HG02884 (cell line): ENCODE measurements at regions not wholly inside any gene's neighbourhood (a gene's known extent, or its start where the extent isn't known, plus 50 kb on each side); places are given as distances from the start of the nearest gene placed in this dataset.

Experiments used
- ATAC-seq: cut with Tn5 transposase; IDR thresholded peaks from one replicate; pipeline ENCODE4 v1.9.1; 2021; ENCODE audit warnings: mild to moderate bottlenecking, moderate library complexity; ENCODE audit not compliant: unreplicated experiment

DNA sequence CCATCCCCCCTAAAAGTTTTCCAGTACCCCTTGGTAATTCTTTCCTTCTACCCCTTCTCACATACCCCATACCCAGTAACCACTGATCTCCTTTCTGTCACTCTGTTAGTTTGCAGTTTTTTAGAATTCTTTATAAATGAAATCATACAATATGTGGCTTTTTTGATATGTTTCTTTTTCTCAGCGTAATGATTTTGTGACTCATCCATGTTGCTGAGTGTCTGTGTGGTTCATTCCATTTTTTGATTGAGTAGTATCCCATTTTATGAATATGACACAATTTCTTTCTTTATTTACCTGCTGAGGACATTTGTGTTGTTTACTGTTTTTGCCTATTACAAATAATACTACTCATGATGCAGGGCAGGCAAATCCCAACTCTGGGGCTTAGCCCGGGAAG, 1605.3 kb downstream of the BRINP3 start:
- no peak for ATAC-seq

DNA sequence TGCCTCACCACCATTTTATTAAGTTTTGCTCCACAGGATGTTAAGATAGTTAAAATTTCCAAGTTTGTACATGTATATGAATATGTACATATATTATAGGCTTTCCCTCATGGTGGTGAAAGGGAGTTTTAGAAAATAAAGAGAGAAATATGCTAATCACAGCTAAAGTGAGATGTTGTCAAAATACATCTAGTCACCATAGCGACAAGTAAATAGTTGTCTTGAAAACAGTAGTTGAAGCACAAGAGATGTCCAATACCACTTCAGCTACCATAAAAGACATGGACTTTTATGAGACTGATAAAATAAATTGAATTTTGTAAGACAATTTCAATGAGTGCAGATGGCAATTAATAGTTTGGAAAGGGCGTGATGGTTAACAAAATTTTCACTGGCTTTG, 1600.0 kb downstream of the BRINP3 start:
- ATAC-seq, result no peak

DNA sequence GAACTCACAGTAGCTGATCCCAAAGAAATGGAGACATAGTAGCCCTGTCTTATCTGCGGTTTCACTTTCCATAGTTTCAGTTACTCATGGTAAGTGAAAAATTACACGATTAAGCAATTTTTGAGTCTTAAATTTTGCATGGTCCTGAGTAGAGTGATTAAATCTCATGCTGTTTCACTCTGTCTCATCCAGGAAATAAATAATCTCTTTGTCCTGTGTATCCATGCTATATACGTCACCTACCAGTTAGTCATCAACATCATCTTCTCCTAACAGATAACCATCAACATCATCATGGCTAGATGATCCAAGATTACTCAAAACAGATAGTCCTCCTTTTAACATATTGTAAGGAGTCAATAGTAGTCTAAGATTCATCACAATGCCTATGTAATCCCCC, 1589.3 kb downstream of the BRINP3 start:
- ATAC-seq, result no peak

DNA sequence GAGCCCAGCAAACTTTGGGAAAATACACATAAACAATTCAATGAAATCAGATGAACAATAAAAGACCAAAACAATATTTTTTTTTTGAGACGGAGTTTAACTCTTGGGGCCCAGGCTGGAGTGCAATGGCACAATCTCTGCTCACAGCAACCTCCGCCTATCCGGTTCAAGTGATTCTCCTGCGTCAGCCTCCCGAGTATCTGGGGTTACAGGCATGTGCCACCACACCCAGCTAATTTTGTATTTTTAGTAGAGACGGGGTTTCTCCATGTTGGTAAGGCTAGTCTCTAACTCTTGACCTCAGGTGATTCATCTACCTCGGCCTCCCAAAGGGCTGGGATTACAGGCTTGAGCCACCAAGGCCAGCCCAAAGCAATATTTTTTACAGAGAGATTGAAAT, 1588.5 kb downstream of the BRINP3 start:
- ATAC-seq, result no peak

DNA sequence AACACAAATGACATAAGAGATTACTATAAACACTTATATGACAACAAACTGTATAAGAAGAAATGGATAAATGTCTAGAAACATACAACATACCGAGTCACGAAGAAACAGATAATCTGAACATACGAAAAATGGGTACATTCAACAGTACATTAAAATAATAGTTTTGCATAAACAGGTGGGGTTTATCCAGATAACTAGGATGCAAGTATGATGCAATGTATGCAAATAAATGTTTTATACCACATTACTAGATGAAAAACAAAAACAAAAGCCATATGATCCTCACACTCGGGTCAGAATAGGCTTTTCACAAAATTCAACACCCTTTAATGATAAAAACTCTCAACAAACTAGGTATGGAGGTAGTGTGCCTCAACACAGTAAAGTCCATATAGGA, 1585.7 kb downstream of the BRINP3 start:
- ATAC-seq, result no peak

DNA sequence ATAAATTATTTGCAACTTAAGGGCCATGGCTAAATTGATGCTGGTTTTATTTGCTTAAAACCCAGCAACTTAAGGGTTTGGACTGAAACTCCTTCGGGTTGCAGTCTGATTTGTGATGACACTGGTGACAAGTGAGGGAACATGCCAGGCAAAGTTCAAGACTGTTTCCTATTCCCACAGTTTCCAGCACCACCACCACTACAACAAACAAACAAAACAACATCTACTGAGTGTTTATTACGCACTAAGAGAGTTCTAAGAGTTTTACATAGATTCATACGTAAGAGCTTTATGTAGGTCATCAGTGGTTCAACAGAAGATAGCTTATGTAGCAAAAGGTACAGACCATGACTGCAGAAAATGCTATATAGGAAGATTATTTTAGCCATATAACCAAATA, 1582.1 kb downstream of the BRINP3 start:
- no peak for ATAC-seq

DNA sequence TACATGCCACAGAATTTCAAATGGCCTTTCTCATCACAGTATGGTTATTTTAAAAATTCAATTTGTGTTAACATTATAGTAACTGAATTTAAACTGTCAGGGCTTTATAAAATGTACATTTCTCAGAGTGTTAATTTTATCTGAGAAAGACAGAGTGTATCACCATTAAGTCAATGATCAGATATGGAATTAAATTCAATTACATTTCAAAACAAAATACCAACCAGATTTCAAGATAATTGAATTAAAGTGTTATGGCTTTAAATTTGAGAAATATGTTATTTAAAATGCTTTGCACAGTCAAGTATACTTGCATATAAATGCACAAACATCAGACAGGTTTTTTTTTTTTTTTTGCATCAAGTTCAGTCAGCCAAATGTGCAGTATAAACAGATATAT, 1574.4 kb downstream of the BRINP3 start:
- ATAC-seq, result no peak

DNA sequence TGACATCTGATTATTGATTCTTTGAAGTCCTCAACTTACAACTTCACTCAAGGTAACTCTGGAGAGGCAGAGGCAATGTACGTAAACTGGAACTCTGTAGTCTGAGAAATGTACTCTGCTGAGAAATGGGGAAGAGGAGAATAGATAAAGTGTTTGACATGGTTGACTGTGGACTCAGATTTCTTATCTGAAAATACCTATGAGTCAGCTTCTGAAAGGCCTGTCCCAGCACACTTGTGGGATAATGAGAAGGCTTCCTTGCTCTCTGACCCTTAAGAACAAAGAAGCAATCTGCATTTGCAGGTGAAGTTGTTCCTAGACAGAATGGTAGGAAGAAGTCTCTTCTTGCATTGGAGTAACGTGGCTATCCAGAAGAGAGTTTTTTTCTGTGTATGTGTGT, 1573.5 kb downstream of the BRINP3 start:
- ATAC-seq, result no peak

DNA sequence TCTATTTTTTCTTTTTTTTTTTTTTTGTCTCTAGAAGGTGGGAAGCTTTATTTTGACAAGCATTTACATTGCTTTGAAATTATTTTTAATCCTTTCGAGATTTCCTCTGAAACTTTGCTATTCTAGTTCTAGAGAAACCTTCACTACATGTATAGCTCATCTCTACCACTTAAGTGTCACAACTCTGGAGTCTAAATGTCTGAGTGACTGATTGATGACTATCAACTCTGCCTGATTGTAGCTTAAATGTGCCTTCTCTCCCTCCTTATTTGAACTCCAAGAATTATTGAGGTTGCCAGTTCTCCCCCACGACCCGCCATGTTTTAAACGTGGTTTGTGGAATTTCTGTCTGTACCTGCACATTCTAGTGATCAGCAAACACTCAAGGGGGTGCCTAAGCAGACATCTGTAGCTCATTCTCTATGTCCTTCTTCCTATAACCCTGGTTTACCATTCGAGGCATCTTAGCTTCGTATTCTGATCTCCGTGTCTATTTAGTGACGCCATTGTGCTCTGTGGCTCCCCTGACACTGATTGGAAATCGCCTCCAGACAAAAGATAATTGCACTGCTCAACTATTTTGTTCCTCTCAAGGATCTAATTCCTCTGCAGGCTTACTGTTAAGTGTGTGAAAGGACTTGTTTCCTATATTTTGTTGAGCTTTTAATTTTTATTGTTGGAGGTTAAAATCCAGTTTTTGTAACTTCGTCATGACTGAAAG, 1570.6 kb downstream of the BRINP3 start:
- no peak for ATAC-seq

DNA sequence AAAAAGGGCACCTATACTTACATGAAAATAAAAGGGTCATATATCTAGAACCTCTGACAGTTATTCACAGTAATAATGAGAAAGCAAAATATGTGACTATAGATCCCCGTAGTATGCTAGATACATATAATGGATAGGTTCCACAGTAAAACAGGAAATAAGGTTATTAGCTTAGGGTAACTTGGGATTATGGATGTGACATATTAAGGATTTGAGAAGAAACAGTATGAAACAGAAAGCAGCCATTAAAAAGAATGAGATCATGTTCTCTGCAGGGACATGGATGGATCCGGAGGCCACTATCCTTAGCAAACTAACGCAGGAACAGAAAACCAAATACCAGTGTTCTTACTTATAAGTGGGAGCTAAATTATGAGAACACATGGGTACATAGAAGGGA, 1547.3 kb downstream of the BRINP3 start:
- ATAC-seq, result no peak

DNA sequence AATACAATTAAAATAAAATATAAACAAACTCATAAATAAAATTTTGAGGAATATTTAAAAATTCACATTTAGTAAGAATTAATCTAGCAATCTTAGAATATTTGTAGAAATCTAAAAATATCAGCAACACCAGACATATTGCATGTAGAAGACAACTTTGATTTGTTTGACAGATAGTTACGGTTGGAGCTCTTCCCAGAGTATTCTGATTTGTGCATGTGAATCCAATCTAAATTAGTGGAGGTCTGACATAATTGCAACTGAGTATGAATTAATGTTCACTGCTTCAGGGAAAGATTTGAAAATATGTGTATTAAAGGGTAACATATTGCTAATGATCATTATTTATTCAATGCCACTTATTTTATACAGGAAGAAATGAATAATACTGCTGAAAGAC, 1546.2 kb downstream of the BRINP3 start:
- no peak for ATAC-seq

DNA sequence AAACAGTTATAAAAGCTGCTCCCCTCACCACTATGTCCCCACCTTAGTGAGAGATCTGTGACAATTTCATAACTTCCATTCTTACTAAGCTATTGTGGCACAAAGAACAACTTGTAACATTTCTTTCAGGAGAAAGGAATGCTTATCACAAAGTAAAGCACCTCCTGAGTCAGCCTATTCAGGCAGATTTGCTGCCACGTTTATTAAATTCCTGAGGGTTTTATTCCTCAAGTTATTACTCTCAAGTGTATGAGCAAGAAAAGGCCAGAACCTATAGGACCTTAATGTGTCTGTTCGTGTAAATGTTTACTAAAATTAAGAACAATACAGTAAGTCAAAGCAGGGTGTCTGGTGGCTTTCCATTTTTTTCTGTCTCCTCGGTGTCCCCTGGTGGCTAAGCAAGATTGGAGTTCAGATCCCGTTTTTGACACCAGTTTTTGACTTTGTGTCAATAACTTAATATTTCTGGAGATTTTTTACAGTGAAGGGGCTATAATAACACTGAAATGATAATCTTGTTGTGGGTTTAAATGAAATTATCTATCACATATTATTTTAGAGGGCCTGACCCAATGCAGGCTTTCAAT, 1539.6 kb downstream of the BRINP3 start:
- ATAC-seq, result no peak

DNA sequence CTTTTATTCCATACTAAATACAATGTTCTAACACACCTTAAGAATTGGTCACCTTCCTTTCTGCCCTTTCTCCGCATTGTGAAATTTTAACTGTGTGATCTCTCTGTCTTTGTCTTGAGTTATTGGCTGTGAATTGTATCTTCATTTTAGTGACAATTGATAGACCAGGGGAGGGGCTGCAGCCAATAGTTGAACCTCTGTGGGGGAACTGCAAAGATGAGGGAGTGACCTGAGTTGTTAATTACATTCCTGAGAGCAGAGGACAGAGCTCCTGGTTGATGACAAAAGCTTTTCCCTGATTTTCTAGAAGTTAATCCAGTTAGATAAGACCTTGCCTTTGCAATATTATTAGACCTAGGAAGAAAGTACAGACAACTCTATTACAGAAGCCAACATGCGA, 1535.7 kb downstream of the BRINP3 start:
- ATAC-seq, result no peak

DNA sequence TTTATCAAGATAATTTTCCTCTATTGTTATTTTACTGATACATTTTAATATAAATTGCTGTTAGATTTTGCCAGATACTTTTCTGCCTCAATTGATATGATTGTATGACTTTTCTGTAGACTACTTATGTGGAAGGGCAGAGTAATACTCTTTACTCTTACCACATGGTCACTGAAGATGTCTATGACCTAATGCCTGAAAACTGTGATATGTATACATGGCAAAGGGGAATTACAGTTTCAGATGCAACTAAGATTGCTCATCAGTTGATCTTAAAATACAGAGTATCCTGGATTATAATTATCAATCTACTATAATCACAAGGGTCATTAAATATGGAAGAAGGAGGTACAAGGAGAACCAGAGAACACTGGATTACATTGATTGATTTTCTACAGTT, 1528.0 kb downstream of the BRINP3 start:
- ATAC-seq, result no peak

DNA sequence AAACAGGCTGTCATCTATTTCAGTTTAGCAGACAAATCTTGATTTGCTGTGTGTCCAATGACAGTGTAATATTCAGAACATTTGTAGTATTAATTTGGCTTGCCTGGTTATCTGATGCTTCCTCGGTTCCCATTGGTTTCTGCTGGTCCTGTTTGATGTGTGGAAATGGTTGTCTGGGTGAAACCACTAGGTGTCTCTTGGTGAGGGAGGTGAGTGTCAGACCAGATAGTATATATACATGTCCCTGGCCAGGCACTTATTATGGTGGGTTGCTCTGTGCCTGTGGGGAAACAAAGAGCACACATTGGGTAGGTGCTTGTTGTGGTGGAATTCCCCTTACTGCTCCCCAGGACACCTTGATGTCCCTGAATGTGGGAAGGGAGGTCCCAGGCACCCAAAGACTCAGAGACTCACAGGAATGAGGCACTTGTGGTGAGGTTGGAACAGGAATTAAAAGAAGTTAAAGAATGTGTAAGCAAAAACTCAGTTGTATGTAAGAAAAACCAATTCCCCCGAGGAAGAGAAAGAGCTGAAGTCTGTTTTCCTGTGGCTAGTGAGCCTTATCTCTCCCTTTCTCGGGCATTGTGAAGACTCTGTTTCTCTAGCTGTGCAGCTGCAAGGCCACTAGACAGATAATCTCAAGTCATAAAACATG, 1519.1 kb downstream of the BRINP3 start:
- ATAC-seq, result no peak

DNA sequence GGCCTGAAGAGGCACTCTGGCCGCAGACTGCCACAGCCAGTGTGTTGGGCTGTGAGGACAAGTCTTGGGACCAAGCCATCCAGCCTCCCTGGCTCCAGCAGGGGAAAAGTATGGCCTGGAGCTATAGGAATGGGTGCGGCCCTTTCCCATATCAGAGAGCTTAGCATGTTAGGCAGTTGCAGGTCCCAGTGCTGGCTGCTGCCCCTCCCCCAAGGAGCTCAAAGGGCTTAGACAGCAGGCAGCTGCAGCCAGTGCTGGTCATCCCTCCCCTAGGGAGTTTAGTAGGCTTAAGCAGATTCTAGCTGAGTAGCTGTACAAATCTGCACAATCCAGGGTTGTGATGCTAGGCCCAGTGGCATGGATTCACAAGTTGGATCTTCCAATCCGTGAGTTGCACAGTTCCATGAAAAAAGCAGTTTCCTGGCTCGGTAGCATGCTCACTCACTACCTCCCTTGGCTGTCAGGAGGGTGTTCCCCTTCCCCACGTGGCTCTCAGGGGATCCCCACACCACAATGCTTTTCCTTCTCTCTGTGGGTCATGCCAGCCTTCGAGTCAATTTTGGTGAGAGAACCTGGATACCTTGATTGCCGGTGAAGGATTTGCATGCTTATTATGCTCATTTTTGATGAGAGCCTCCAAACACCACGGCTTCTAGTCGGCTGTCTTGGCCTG, 1490.8 kb downstream of the BRINP3 start:
- ATAC-seq, result no peak

DNA sequence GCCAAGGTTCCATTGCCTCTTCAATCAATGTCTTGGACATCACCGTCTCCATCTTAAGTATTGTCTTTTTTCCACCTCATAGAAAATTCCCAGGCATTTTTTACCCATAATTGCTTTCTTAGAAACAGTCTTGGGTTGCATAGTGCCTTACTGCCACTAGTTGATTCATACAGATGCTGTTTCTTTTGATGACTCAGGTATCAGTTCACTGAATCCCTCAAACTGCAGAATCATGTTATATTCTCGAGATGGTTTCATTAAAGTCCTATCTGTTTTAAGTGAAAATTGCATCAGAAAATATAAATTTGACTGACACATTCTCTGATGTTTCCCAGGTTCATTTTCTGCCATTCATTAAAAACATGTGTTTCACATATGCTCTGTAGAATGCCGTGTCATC, 1489.1 kb downstream of the BRINP3 start:
- no peak for ATAC-seq

DNA sequence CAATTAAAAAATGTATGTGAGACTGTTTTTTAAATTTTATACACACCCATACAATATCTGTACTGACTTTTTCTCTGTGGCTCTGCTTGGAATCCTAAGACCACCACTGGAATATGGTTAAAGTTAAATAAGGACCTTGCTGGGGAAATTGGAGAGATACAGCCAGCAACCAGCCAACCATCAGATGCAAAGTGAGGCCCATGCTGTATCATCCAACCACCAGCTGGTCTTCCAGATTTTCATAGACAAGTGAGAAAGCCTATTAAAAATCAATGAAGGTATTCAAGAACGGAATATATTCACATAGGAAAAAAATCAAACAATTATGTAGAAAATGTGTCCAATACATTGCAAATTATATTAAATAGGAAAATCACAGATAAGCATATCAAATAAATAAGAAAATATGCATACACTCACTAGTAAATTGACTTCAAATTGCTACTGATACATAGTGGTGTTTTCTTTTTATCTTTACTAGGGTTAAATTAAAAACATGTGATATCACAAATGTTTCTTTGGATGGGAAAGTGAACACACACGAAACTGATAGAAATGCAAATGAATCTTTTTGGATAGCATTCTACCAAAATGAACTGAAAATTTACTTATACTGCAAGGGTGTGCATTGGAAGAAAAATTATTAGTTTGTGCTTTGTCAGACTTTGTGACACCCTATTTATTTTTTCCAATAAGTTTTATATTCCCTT, 1486.3 kb downstream of the BRINP3 start:
- ATAC-seq, result no peak

DNA sequence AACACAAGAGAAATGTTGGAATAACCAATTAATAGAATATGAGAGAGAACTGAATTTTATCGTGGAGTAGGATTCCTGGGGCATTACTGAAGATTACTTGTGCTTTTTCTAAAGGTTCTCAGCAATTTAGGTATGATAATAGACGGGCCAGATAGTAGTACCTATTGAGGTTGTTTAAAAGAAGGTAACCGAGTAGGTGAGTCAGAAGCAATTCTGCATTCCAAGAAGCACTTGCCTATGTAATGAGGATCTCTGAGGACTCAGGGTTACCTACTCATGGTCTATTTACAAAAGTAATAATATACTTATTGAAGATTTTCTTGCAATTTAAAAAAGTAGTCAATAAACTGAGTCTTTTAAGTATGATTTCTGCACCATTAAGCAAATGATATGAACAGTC, 1469.8 kb downstream of the BRINP3 start:
- ATAC-seq, result no peak

DNA sequence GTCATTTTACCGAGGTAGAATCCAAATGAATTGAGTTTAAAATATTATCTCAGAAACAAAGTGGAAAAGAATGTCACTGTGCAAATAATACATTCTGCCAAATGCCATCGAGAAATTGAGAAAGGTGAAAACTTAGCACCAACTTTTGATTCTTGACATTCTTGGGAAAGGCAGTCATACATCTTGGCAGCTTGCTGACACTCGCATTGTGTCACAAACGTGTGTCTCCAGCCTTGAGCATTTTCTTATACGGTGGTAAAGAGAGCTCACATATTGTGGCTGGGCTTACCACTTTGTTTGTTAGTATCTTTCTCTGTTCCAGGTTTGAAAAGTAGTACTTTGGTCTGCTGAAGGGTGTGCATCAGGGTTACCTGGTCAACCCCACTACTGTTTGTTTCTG, 1456.1 kb downstream of the BRINP3 start:
- no peak for ATAC-seq

DNA sequence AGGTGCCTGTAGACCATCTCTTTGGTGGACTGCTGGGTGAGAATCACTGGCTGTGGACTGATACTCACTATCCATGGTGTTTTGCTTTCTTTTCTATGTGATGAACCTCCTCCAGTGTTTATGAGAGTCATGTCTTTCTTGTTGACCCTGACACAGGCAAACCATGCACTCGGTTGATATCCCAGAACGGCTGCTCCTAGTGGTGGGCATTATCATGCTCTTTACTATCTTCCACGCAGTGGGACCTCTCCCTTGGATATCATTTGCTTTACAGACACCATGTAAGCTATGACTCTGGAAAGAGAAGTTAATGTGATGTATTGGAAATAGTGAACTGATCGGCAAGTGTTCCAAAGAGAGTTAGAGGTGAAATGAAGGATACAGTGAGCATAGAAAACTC, 1455.6 kb downstream of the BRINP3 start:
- ATAC-seq, result no peak
